Prostate gland (tissue), 2 donors: ENCODE measurements at regions not wholly inside any gene's neighbourhood (a gene's known extent, or its start where the extent isn't known, plus 50 kb on each side); places are given as distances from the start of the nearest gene placed in this dataset.

Experiments
- DNase-seq: peaks from one replicate; pipeline ENCODE4 v3.0.0-alpha.2; 2019; ENCODE audit warnings: low spot score
- H3K27ac ChIP-seq, 2 donors: fragments of 200-600 bp; sonication (generic); 2 replicates each; pipeline ENCODE4 v1.5.1; 2017 to 2019
- H3K27me3 ChIP-seq: fragments of 200-600 bp; sonication (generic); replicated peaks from 2 replicates; pipeline ENCODE4 v1.5.1; 2019; ENCODE audit not compliant: insufficient read depth
- H3K36me3 ChIP-seq, 2 donors: fragments of 200-600 bp; sonication (generic); 1 replicate in 1 of 2; 2 replicates in 1 of 2; pipeline versions ENCODE4 v1.5.1 to v1.8.1; 2017 to 2019
- H3K4me1 ChIP-seq: fragments of 200-600 bp; sonication (generic); replicated peaks from 2 replicates; pipeline ENCODE4 v1.5.1; 2019
- H3K4me3 ChIP-seq, 2 donors: fragments of 200-600 bp; sonication (generic); 2 replicates each; pipeline ENCODE4 v1.5.1; 2017 to 2019
- H3K9me3 ChIP-seq: fragments of 200-600 bp; sonication (generic); 2 replicates; pipeline ENCODE4 v1.5.1; 2017
- POLR2A ChIP-seq: fragments of 450-650 bp; IDR thresholded peaks from one replicate; pipeline ENCODE4 v1.6.1; 2016; ENCODE audit warnings: antibody characterized with exemption, mild to moderate bottlenecking
- POLR2AphosphoS5 ChIP-seq: sonication (generic); formaldehyde crosslinking; IDR thresholded peaks from one replicate; pipeline ENCODE4 v1.6.1; 2017; ENCODE audit warnings: antibody characterized with exemption
- WGBS: methylation state at CpG from one replicate; pipeline ENCODE4 v1.1.5; 2018; 5-methylcytosine and 5-hydroxymethylcytosine counted together
- intact Hi-C: fragments of 100-400 bp; cut with DNase I; formaldehyde crosslinking; loops from one replicate; pipeline ENCODE4 v1.14.2; 2022
- TF ChIP-seq, protein P1 (sequence below), 4 experiments: fragments of 200-600 bp in 2 of 4; fragments of 450-650 bp in 2 of 4; sonication (generic) in 2 of 4; IDR thresholded peaks; 1 replicate in 3 of 4; 2 replicates in 1 of 4; pipeline ENCODE4 v1.5.1; 2016 to 2019; ENCODE audit warnings: antibody characterized with exemption in 4 of 4, mild to moderate bottlenecking in 2 of 4, moderate library complexity in 2 of 4

DNA sequence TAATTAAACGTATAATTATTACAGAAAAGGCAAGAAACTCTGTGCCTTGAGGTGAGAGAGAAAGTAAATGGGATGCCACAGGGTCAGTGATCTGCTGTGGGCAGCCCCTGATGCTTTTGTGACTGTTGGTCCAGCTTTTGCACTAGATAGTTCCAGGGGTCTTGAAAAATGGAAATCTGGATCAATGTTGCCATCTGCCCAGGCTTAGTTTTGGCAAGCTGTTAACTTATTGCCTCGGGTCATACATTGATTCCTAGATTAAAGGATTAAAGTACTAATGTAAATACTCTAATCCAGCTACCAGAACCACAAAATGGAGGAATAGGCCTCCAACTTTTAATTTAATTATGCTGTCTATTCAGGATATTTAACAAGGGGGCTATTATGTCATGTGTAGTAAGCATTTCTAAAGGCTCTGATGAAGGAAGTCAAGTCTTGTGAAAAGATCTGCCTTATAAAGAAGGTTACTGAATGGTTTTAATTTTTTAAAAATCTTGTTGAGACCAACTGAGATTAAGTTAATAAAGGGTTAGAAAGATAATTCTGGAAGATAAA is 376.0 kb upstream of the HS3ST5 start:
- TF ChIP-seq, protein P1, sequence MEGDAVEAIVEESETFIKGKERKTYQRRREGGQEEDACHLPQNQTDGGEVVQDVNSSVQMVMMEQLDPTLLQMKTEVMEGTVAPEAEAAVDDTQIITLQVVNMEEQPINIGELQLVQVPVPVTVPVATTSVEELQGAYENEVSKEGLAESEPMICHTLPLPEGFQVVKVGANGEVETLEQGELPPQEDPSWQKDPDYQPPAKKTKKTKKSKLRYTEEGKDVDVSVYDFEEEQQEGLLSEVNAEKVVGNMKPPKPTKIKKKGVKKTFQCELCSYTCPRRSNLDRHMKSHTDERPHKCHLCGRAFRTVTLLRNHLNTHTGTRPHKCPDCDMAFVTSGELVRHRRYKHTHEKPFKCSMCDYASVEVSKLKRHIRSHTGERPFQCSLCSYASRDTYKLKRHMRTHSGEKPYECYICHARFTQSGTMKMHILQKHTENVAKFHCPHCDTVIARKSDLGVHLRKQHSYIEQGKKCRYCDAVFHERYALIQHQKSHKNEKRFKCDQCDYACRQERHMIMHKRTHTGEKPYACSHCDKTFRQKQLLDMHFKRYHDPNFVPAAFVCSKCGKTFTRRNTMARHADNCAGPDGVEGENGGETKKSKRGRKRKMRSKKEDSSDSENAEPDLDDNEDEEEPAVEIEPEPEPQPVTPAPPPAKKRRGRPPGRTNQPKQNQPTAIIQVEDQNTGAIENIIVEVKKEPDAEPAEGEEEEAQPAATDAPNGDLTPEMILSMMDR (IDR thresholded peaks at IDR 0.05), result no peak
- TF ChIP-seq POLR2A (no peak), POLR2AphosphoS5 (no peak)
- Histone ChIP-seq H3K9me3 (no peaks in the 10 kb centered on the region), H3K4me3 (no peak overlapping the region), H3K36me3 (no peaks in the 10 kb centered on the region), H3K27ac (no peak overlapping the region), H3K27me3 (no peaks in the 10 kb centered on the region), H3K4me1 (no peaks in the 10 kb centered on the region)
- no peak for DNase-seq
- 64% methylated on average over 2 of the region's 2 CpGs for WGBS
- intact Hi-C loops, result no loop called here

DNA sequence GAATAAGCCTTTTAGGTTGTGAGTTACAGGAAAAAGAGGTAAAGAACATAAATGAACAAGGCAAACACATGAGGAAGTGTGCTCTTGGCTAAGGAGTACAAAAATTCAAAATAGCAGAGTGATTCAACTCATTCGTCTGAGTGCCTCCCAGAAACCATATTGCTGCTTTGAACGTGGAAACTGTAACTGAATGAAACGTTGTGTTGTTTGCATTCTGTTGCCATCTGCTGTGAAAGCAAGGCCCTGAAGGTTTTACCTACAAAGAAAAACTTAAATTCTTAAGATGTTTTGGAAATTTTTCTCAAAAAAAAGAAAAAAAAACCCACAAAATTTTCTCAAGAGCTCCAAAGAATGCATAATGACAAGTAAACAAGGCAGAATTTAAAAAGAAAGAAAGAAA is 375.4 kb upstream of the HS3ST5 start:
- Histone ChIP-seq H3K27me3 (no peaks in the 10 kb centered on the region), H3K9me3 (no peaks in the 10 kb centered on the region), H3K36me3 (no peaks in the 10 kb centered on the region), H3K4me3 (no peak overlapping the region), H3K4me1 (no peaks in the 10 kb centered on the region), H3K27ac (no peak overlapping the region)
- intact Hi-C loops, result no loop called here
- DNase-seq, result no peak
- TF ChIP-seq POLR2AphosphoS5 (no peak), POLR2A (no peak)
- TF ChIP-seq, protein P1 (IDR thresholded peaks at IDR 0.05), result no peak
- 41% methylated on average over 3 of the region's 3 CpGs for WGBS

DNA sequence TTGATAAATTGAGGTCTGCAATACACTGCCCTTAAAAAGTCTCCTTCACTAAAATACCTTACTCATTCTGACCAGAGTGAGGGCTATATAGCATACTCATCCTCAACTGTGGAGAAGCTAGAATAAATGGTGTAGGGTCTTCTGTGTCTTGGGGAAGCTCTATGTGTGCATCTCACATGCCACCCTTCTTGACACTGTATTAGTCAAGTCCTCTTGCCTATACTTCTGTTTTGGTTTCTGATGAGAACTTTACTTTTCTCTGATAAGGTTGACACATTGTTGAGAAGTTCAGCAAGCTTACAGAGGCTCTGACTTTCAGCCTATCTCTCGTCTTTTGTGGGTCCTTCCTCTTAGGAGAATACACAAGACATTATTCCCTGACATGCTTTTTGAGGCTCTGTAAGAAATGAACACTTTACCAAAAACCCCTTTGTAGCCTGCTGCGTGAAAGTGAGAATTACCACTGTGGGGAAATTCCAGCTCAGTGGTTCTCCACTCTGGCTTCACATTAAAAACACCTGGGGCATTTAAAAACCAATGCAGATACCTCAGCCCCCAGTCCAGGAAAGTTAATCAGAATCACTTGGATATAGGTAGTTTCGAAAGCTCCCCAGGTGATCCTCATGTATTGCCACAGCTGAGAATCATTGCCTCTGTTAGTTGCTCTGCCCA is 372.1 kb upstream of the HS3ST5 start:
- Histone ChIP-seq H3K36me3 (no peaks in the 10 kb centered on the region), H3K4me1 (no peaks in the 10 kb centered on the region), H3K27ac (no peak overlapping the region), H3K9me3 (no peaks in the 10 kb centered on the region), H3K27me3 (no peaks in the 10 kb centered on the region), H3K4me3 (no peak overlapping the region)
- intact Hi-C loops, result no loop called here
- WGBS, result 75% methylated on average over 3 of the region's 3 CpGs
- no peak for TF ChIP-seq POLR2A
- no peak for TF ChIP-seq POLR2AphosphoS5
- TF ChIP-seq, protein P1 (IDR thresholded peaks at IDR 0.05), result no peak
- DNase-seq, result no peak

DNA sequence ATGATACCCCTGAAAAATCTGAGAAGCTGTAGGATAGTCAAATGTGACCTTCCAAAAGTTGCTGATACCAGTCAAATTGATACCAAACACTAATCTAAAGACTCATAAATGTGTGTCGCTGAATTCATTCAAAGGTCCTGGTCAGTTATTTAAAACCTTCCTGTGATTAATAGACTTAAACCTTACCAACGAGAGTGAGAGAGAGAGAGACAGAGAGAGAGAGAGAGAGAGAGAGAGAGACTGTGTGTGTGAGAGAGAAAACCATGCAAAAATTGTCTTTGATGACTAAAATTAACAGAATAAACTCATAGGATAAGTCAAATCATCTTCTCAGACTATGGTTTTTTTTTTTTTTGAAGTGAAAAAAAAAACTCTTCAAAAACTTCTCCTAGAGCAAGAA is 370.9 kb upstream of the HS3ST5 start:
- Histone ChIP-seq H3K27me3 (no peaks in the 10 kb centered on the region), H3K4me1 (no peaks in the 10 kb centered on the region), H3K36me3 (no peaks in the 10 kb centered on the region), H3K9me3 (no peaks in the 10 kb centered on the region), H3K4me3 (no peak overlapping the region), H3K27ac (no peak overlapping the region)
- DNase-seq, result no peak
- TF ChIP-seq POLR2AphosphoS5 (no peak), POLR2A (no peak)
- TF ChIP-seq, protein P1 (IDR thresholded peaks at IDR 0.05), result no peak
- intact Hi-C loops, result no loop called here
- WGBS, result 58% methylated on average over 2 of the region's 2 CpGs

DNA sequence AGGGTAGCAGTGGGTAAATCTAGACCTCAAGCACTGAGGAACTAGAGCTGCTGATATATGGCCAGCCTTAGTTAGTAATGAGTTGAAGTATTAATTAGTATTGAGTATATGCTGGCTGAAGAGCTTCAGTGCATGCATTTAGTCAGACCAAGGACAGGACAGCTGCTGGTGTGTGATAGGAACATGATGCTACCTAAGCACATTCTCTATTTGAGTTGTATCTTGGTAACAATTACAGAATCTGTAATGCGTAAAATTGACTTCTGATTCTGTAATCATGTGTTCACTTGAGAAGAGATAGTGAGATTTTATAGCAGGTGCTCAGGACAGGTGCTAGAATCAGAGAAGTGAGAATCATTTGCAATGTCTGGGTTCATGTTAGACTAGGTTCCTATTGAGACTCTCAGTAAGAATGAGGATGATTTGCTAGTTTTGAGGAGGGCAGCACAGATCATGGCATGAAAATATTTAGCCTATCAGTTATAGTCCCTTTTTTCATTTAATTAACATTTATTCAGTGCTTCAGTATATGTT is 369.4 kb upstream of the HS3ST5 start:
- H3K27me3 ChIP-seq, result no peaks in the 10 kb centered on the region
- intact Hi-C loops, result no loop called here

More for the DNA sequence above, 369.4 kb upstream of the HS3ST5 start:
- no peak overlapping the region for H3K27ac ChIP-seq
- no peak for DNase-seq
- no peaks in the 10 kb centered on the region for H3K36me3 ChIP-seq
- no peaks in the 10 kb centered on the region for H3K9me3 ChIP-seq
- no peaks in the 10 kb centered on the region for H3K4me1 ChIP-seq
- no peak for TF ChIP-seq POLR2A
- TF ChIP-seq, protein P1 (IDR thresholded peaks at IDR 0.05), result no peak
- TF ChIP-seq POLR2AphosphoS5, result no peak
- 91% methylated on average over 1 of the region's 1 CpG for WGBS
- H3K4me3 ChIP-seq, result no peak overlapping the region
